ENCODE measurements at regions not wholly inside any gene's neighbourhood (a gene's known extent, or its start where the extent isn't known, plus 50 kb on each side); places are given as distances from the start of the nearest gene placed in this dataset.

DNA sequence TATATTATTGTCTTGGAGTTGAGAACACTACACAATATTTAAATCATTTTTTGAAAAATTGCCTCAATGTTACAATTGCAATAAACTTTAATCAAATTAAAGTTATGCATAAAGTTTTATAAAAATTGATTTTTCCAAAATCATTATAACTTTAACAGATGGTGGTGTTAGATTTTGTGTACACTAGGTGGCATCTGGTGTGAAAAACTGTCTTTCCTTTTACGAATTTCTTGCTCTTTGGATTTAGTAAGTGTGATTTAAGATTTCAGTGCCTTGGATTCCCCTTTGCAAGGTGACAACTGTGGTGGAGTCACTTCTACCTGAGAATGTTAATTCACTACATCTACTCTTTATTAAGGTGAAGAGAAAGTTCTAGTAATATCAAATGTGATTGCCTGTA lies 91.6 kb downstream of the AREG start:
- H3K4me3 Mint-ChIP-seq: no peak overlapping the region
- H3K4me1 Mint-ChIP-seq: no peaks in the 10 kb centered on the region
- H3K27me3 Mint-ChIP-seq: peaks cover 9% of the 10 kb centered on the region
- no peak for ATAC-seq (replicated peaks)
- H3K36me3 Mint-ChIP-seq (ENCODE audit: low read depth): no peaks in the 10 kb centered on the region
- H3K27ac Mint-ChIP-seq: no peak overlapping the region
- no peaks in the 10 kb centered on the region for H3K9me3 Mint-ChIP-seq

DNA sequence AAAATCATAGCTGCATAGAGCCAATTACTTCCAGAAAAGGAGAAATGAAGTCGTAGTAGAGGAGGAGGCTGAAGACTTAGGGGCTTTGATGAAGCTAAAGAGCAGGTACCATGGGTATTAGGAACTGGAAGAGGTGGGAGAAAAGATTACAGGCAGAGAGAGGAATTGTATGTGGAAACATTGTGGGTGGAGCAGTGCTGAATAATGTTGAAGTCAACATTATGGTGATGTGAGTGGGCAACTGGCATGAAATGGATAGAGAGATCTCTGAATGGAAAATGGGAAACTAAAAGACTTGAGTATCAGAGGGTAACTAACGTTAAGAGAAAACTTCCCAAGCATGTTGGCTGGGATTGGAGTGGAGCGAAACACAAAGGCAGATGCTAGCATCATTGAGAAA lies 92.5 kb downstream of the AREG start:
- ATAC-seq (replicated peaks): no peak
- Mint-ChIP-seq H3K27me3 (peaks cover 6% of the 10 kb centered on the region), H3K27ac (no peak overlapping the region), H3K36me3 (ENCODE audit: low read depth) (no peaks in the 10 kb centered on the region), H3K4me1 (no peaks in the 10 kb centered on the region), H3K9me3 (no peaks in the 10 kb centered on the region), H3K4me3 (no peak overlapping the region)

DNA sequence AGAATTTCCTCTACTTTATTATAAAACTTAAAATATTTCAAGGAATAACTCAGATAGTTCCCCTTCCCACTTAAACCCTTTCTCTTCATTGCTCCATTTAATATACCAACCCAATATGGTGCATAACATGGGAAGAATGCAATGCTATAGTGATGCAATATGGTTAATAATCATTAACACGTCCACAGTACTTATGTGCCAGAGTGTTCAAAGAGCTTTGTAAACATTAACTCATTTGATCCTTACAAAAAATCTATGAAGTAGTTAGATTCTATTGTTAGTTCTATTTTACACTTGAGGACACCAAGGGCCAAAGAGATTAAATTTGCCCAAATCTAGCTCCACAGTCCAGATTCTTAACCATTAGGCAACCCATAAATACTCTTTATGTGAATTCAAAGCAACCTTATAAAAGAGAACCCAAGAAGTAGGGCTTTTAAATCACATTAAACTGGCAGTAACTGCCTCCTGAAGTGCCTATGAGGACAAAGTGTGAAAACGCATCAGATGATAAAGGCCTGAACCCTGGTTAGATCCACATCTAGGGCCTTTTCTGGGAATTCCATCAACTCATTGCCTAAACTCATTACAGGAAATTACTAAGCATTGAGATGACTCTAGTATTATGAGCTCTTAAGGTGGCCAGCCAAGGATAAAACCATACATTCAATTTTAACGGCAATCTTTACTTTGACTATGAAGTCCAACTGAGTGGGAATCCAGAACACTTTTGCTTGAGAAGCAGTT lies 94.3 kb downstream of the AREG start:
- Mint-ChIP-seq H3K9me3 (no peaks in the 10 kb centered on the region), H3K36me3 (ENCODE audit: low read depth) (no peaks in the 10 kb centered on the region), H3K27ac (no peak overlapping the region), H3K4me1 (peaks cover 5% of the 10 kb centered on the region), H3K4me3 (no peak overlapping the region), H3K27me3 (peaks cover 5% of the 10 kb centered on the region)
- no peak for ATAC-seq (replicated peaks)

DNA sequence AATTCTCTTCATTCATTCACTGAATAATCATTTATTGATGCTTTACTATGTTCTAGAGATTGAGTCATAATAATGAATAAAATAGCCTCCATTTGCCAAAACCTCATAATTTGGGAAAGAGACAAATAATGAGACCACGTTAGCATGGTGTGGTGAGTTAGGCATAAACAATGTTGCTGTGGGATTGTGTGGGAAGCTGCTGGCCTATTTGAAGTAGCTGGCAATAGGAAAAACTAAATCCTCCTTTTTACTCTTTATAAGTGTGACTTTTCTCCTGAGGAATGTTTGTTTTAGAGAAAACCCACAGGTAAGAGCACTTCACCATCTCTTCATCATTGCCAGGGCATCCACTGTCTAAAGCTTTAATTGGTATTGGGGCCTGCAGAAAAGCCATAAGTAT lies 95.3 kb downstream of the AREG start:
- ATAC-seq (replicated peaks): no peak

DNA sequence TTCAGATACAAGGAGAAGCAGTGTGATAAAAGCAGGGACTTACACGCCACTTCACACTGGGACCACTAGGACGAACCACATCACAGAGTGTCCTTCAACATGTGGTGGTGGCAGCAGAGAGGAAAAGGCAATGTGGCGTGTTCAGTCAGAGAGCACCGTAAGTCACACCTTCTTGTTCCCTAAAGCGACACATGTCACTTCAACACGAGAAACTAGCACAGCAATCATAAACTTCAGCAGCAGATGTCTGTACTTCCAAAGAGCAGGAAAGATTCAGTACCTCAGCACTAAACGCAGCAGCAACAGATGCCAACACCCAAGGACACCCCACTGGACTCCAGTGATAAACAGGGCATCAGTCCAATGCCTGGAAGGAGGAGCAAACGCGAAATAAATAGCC lies 96.7 kb downstream of the AREG start:
- H3K9me3 Mint-ChIP-seq: no peaks in the 10 kb centered on the region
- H3K4me1 Mint-ChIP-seq: peaks cover 5% of the 10 kb centered on the region
- no peak overlapping the region for H3K27ac Mint-ChIP-seq
- peaks cover 5% of the 10 kb centered on the region for H3K27me3 Mint-ChIP-seq
- no peak for ATAC-seq (replicated peaks)
- no peaks in the 10 kb centered on the region for H3K36me3 Mint-ChIP-seq (ENCODE audit: low read depth)
- H3K4me3 Mint-ChIP-seq: no peak overlapping the region

More for the DNA sequence above, 95.3 kb downstream of the AREG start:
- Mint-ChIP-seq H3K36me3 (ENCODE audit: low read depth) (no peaks in the 10 kb centered on the region), H3K27ac (no peak overlapping the region), H3K4me1 (peaks cover 5% of the 10 kb centered on the region), H3K4me3 (no peak overlapping the region), H3K27me3 (peaks cover 5% of the 10 kb centered on the region), H3K9me3 (no peaks in the 10 kb centered on the region)

DNA sequence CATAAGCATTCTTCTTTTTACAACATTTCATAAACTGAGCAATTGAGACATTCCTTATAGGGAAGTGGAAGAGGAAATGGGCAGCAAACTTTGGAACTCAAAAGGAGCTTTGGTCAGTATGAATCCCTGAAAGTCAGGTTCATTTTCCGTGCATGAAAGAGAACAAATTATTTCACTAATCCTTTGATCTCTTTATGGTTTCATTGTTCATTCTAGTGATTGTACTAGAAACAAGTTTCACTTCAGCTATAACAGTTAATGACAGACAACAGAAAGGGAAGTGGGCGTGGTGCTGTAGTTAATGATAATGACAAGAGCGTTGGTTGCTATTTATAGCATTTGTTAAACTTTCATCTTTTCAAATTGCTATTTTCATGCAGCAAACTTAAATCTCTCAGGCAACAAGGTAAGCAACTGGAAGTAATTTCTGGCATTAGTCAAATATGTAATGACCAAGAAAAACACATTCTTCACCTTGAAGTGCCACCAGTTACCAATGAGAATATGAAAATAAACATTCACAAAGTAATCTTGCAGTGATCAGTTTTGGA lies 98.4 kb downstream of the AREG start:
- no peak for ATAC-seq (replicated peaks)
- Mint-ChIP-seq H3K36me3 (ENCODE audit: low read depth) (no peaks in the 10 kb centered on the region), H3K27me3 (no peaks in the 10 kb centered on the region), H3K9me3 (no peaks in the 10 kb centered on the region), H3K27ac (no peak overlapping the region), H3K4me3 (no peak overlapping the region), H3K4me1 (peaks cover 5% of the 10 kb centered on the region)

DNA sequence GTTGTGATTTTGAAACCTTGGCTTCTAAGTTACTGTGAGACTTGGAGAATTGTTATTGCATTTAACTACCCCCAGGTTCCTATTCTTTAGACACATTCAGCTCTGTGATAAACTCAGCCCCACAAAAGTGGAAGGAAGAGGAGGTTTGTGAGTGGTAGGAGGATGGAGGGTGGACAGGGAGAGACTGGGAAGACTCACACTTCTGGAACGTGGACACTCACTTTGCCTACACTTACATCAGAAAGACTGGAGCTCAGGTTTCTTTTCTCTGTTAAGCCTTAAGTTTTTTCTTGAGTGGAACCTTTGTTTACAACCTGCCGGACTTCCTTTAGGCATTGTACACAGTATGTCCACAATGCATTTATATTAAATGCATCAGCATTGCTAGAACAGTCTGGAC lies 99.0 kb downstream of the AREG start:
- no peaks in the 10 kb centered on the region for H3K9me3 Mint-ChIP-seq
- H3K27me3 Mint-ChIP-seq: no peaks in the 10 kb centered on the region
- no peak for ATAC-seq (replicated peaks)
- H3K4me3 Mint-ChIP-seq: no peak overlapping the region
- H3K27ac Mint-ChIP-seq: no peak overlapping the region
- H3K4me1 Mint-ChIP-seq: peaks cover 5% of the 10 kb centered on the region
- H3K36me3 Mint-ChIP-seq (ENCODE audit: low read depth): no peaks in the 10 kb centered on the region

DNA sequence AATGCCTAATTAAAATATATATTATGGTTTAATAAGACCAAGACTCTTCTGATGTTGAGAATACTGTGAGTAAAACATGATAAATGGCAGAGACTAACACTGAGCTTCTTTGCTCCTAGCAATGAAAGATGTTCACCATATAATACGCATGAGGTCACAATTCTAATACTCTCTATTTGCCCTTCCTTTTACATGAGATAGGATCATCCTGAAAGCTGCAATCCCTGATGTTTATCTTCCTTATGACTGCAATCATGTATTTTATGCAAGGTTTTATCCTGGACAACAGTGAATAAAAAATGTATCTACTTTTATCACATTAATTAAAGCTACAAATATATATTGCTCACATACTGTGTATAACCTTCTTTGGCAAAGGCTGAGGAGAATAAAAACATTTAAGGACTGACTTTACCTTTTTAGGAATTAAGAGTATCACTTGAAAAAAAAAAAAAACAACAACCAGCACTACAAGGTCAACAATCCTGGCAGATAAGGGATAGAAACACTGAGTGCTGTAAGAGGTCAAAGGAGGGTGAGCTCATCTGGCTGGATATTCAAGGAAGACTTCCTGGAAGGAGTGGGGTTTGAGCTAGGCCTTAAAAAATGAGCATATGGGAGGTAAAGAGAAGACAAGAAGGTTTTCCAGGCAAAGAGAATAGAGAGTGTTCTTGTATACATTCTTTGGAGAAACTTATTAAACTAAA lies 99.9 kb downstream of the AREG start:
- Mint-ChIP-seq H3K27me3 (no peaks in the 10 kb centered on the region), H3K4me1 (peaks cover 5% of the 10 kb centered on the region), H3K9me3 (no peaks in the 10 kb centered on the region), H3K4me3 (no peak overlapping the region), H3K27ac (no peak overlapping the region), H3K36me3 (ENCODE audit: low read depth) (no peaks in the 10 kb centered on the region)
- ATAC-seq (replicated peaks): no peak

DNA sequence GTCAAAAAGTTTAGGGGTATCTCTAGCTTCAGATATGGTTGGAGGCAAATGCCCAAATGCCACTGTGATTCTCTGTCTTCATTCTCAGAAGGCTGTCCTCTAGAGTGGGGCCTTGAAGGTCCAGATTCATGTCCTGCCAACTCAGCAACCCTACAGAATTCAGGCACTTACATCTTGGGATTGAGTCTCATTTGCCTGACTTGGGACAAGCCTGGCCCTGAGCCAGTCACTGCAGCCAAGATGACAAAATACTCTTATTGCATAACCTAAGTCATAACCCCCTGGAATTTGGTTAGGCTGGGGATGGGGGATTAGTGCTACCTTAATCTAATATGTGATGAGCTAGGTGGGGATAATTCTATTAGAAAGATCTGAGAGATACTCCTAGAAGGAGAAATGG lies 100.5 kb downstream of the AREG start:
- no peaks in the 10 kb centered on the region for H3K36me3 Mint-ChIP-seq (ENCODE audit: low read depth)

DNA sequence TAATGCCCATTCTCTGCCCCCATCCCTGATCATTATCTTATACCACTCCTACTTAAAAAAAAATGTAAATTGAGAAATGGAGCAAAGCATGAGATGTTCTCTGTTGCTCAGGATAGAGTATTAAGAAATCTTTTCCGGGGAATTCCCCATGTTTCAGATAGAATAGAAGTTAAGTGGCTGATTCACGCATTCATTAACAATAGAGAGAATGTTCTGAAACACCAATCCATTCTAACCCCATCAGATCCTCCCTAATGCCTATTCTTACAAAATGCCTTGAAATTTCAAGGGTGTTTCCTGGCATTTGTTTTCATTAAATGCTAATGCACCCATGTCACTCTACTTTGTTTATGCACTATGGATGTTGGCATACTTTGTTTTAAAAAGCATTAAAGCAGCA lies 101.1 kb downstream of the AREG start:
- ATAC-seq (replicated peaks): no peak
- Mint-ChIP-seq H3K27me3 (no peaks in the 10 kb centered on the region), H3K4me1 (peaks cover 5% of the 10 kb centered on the region), H3K36me3 (ENCODE audit: low read depth) (no peaks in the 10 kb centered on the region), H3K4me3 (no peak overlapping the region), H3K9me3 (no peaks in the 10 kb centered on the region), H3K27ac (no peak overlapping the region)

More for the DNA sequence above, 100.5 kb downstream of the AREG start:
- Mint-ChIP-seq H3K27ac (no peak overlapping the region), H3K9me3 (no peaks in the 10 kb centered on the region), H3K27me3 (no peaks in the 10 kb centered on the region), H3K4me3 (no peak overlapping the region), H3K4me1 (peaks cover 5% of the 10 kb centered on the region)
- ATAC-seq (replicated peaks): no peak

DNA sequence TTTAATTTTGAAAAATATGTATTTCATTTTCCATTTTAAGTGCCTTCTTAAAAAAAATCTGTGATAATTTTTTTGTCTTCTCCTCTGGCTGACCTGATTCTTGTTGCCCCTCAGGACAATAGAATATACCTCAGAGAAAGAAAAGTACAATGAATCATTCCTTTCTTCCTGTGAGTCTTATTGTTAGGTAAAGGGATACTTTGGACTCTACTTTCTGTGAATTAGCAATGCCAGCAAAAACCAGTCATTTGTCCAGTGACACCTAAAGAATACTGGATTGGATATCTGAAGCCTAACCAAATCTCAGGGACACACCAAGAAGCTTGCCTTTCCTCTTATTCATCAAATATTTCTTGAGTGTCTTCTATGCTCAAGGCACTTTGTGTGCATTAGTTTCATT lies 102.1 kb downstream of the AREG start:
- peaks cover 5% of the 10 kb centered on the region for H3K4me1 Mint-ChIP-seq
- no peak for ATAC-seq (replicated peaks)
- H3K36me3 Mint-ChIP-seq (ENCODE audit: low read depth): no peaks in the 10 kb centered on the region
- no peak overlapping the region for H3K4me3 Mint-ChIP-seq
- no peaks in the 10 kb centered on the region for H3K9me3 Mint-ChIP-seq
- H3K27me3 Mint-ChIP-seq: no peaks in the 10 kb centered on the region
- H3K27ac Mint-ChIP-seq: no peak overlapping the region

DNA sequence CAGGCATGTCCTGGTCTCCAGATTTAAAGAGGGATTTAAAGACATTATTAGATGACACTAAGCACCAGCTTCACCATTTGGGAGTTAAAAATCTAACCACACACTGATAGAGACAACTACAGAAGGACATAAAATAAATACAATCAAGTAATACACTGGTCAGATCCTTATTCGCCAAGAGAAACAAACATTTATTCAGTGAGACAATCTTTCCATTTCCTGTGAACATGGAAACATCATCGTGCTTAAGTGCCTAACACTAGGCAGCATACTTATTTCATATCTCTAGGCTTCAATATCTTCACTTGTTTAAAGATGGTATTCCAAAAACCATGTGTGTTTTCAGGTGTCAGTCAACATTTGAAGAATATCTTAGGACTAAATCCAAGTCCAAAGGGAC lies 103.6 kb downstream of the AREG start:
- Mint-ChIP-seq H3K27me3 (no peaks in the 10 kb centered on the region), H3K4me3 (no peak overlapping the region), H3K36me3 (ENCODE audit: low read depth) (no peaks in the 10 kb centered on the region), H3K4me1 (no peaks in the 10 kb centered on the region), H3K9me3 (no peaks in the 10 kb centered on the region), H3K27ac (no peak overlapping the region)
- no peak for ATAC-seq (replicated peaks)

DNA sequence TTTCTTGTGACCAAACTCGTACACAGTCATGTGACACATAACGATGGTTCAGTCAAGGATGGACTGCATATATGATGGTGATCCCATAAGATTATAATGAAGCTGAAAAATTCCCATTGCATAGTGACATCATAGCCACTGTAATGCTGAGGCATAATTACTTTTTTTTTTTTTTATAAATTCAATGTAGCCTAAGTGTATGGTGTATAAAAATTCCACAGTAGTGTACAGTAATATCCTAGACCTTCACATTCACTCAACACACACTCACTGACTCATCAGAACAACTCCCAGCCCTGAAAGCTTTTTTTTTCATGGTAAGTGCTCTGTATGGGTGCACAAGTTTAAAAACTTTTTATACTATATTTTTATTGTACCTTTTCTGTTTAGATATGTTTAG lies 105.0 kb downstream of the AREG start:
- Mint-ChIP-seq H3K4me1 (no peaks in the 10 kb centered on the region), H3K4me3 (no peak overlapping the region), H3K9me3 (no peaks in the 10 kb centered on the region), H3K27ac (no peak overlapping the region), H3K27me3 (no peaks in the 10 kb centered on the region), H3K36me3 (ENCODE audit: low read depth) (no peaks in the 10 kb centered on the region)
- ATAC-seq (replicated peaks): no peak

DNA sequence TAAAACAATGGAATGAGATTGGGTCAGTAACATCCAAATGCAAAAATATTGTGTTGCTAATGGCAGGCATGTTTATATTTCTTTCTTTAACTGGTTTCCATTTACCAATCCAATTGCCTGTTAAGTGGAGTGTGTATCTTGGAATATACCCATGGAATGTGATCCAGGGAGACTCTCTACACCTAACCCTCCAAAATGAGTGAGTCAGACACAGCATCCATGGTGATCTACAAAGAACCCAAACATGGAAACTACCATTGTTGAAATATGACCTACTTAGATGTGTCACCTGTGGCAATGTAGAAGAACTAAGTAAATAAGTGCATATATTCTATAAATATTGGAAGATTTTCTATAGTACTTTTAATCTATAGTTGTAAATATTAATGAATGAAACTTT lies 110.3 kb downstream of the AREG start:
- no peak for ATAC-seq (replicated peaks)
- Mint-ChIP-seq H3K4me1 (no peaks in the 10 kb centered on the region), H3K4me3 (no peak overlapping the region), H3K36me3 (ENCODE audit: low read depth) (no peaks in the 10 kb centered on the region), H3K27ac (no peak overlapping the region), H3K27me3 (no peaks in the 10 kb centered on the region), H3K9me3 (peaks cover 5% of the 10 kb centered on the region)

DNA sequence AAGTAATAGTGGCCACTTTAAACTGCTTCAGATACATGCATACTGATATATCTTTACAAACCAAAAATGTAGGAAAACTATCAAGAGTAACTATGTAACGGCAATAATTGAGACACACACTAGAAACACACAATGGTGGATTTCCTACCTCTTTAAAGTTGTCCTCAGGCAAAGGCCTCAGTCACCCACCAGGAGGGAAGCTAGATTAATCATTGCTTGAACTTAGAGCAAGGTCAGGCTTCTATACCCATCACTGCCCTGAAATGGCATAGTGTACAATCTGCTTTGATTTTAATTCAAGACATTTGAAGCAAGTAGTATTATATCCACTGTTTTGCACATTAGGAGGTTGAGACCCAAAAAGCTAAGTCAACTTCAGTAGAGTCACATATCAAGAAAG lies 110.9 kb downstream of the AREG start:
- Mint-ChIP-seq H3K9me3 (peaks cover 5% of the 10 kb centered on the region), H3K4me1 (no peaks in the 10 kb centered on the region), H3K4me3 (no peak overlapping the region), H3K27ac (no peak overlapping the region), H3K27me3 (no peaks in the 10 kb centered on the region), H3K36me3 (ENCODE audit: low read depth) (no peaks in the 10 kb centered on the region)
- no peak for ATAC-seq (replicated peaks)

Data from activated T-helper 17 cell treated with anti-CD3 and anti-CD28 coated beads, Interleukin-2, amount 50 U/mL, for 72 hours (primary cell).